Colon (tissue), 2 donors: ENCODE measurements at regions not wholly inside any gene's neighbourhood (a gene's known extent, or its start where the extent isn't known, plus 50 kb on each side); places are given as distances from the start of the nearest gene placed in this dataset.

Experiments used
- FAIRE-seq: peaks from 2 replicates; lab custom pipeline; 2012; peaks lifted over from hg19 to GRCh38; lab: Jason Lieb, UNC
- donor health status: control.
- donor health status: control.

- FAIRE-seq, result no peak
Observed at GRCh38 chr10:20726381-20726780, 170.7 kb downstream of the NEBL start.

DNA sequence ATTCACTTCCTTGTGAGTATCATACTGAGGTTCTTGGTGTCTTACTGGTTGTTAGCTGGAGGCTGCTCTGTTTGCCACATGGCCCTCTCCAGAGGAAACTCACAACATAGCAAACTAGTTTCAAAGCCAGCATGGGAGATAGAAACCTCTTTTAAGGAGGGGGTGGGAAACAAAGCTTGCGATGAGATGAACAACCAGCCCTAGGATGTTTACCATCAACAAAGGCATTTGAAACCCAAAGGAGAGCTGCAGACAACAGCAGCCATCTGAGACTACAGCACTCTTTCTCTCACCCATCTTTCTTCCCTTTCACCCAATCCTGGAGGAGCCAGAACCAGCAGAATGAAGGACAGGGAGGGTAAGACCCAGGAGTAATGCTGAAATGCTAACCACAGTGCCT lies 182.1 kb downstream of the NEBL start:
- FAIRE-seq, result no peak

GRCh38 chr10:20714518-20714917 lies 182.6 kb downstream of the NEBL start:
- FAIRE-seq, result no peak

- no peak for FAIRE-seq
Observed at GRCh38 chr10:20713420-20713819, 183.7 kb downstream of the NEBL start.

GRCh38 chr10:20712774-20713173 lies 184.3 kb downstream of the NEBL start:
- no peak for FAIRE-seq

DNA sequence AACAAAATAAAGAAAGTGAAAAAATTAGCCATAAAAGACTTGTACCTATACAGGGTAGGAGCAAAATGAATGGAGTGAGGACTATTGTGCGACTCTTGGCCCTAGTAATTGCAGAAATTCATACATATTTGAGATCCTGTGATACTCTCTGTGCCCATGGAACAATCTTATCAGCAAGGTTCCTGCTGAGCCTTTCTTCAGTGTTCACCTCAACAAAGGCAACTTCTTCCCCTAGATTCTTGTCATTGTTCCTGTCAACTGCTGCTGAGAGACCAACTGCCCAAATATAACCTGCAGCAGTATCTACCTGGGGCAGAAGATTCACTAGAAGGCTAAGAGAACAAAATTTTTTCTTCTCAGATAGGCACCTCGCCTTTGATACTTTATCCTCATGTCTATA lies 187.4 kb downstream of the NEBL start:
- no peak for FAIRE-seq

- no peak for FAIRE-seq
Observed at GRCh38 chr10:20708305-20708704, 188.8 kb downstream of the NEBL start.

GRCh38 chr10:20707251-20707650 lies 189.9 kb downstream of the NEBL start:
- FAIRE-seq, result no peak

GRCh38 chr10:20698837-20699236 lies 198.3 kb downstream of the NEBL start:
- FAIRE-seq, result no peak

GRCh38 chr10:20694296-20694695 lies 202.8 kb downstream of the NEBL start:
- FAIRE-seq, result no peak

DNA sequence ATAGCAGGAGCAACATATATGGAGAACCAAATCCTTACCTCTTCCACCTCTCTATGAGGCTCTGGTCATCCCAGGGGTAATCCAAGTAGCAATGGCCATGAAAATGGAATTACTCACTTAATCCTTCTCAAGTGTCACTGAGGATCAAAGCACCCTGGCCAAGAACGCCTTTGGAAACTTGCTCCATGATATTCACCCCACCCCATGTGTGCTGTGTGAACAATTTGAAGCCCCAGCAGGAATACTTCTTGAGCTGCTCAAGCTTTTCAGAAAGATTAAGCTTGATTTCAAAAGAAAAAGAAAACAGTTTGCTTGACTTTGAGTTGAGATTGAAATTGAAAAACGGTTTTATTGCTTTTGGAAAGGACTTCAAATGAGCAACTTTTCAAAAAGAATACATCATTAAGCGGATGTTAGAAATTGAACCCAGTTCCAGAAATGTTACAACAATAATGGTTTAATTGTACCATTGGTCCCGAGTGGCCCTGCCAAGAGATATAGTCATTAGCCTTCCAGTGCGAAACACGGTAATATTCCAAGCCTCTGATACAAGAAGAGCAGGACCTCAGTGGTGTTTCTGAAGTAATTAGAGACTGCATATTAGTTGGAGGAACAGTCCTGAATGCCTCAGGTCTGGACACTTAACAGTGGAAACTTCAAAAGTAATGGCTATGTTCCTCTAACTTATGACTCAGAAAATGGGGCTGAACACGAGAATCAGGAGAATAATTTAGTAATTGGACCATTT lies 208.1 kb downstream of the NEBL start:
- no peak for FAIRE-seq

GRCh38 chr10:20686015-20686635 lies 211.0 kb downstream of the NEBL start:
- FAIRE-seq, result no peak

DNA sequence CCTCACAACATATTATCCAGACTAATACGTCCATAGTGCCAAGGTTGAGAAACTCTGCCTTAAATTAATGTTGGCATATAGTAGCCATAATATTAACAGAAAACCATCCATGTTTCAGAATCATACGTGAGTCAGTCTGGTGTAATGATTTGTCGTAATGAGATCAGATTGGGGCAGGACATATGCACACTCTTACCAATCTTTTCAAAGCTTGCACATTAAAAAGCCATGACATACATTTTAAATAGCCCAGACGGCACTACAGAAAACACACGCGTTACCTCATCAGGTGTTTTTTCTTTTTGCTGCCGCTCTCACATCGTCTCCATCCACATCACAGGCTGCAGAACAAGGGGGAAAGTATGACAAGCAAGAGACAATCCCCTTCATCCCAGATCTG lies 211.6 kb downstream of the NEBL start:
- FAIRE-seq, result no peak

GRCh38 chr10:20683345-20683744 lies 213.8 kb downstream of the NEBL start:
- FAIRE-seq, result no peak

- no peak for FAIRE-seq
Observed at GRCh38 chr10:20682782-20683181, 214.3 kb downstream of the NEBL start.

DNA sequence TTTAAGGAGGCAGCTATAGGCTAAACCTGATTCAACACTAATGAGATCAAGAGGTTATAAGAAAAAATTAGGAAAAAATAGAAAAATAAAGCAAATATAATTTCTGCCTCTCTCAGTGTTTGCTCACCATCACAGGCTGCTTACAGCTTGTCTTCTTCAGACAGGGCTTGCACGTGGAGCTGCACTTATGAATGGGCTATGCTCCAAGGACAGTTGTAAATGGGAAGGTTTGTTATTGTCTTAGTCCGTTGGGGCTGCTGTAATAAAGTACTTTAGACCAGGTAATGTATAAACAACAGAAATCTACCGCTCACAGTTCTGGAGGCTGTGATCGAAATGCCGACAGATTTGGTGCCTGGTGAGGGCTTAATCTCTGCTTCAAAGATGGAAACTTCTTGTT lies 219.8 kb downstream of the NEBL start:
- no peak for FAIRE-seq

DNA sequence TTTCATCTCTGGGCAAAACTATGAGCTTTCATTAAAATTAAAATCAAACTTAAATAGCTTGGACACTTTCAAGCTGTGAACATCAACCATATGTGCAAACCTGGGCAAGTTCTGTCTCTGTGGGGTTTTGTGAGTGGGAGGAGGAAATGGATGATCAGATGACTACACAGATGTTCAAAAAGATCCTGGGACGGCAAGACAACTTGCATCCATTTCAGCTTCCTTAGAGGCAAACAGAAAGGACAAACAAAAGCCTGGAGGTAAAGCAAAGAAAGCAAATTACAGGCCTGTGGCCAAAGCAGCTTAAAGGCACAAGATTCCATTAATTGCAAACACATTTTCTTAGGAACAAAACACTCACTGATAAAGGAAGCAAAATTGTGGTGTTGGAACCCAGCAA lies 222.2 kb downstream of the NEBL start:
- FAIRE-seq, result no peak

- no peak for FAIRE-seq
Observed at GRCh38 chr10:20673175-20673574, 223.9 kb downstream of the NEBL start.

- FAIRE-seq, result no peak
Observed at GRCh38 chr10:20672741-20673140, 224.4 kb downstream of the NEBL start.

- FAIRE-seq, result no peak
Observed at GRCh38 chr10:20670579-20670978, 226.5 kb downstream of the NEBL start.

DNA sequence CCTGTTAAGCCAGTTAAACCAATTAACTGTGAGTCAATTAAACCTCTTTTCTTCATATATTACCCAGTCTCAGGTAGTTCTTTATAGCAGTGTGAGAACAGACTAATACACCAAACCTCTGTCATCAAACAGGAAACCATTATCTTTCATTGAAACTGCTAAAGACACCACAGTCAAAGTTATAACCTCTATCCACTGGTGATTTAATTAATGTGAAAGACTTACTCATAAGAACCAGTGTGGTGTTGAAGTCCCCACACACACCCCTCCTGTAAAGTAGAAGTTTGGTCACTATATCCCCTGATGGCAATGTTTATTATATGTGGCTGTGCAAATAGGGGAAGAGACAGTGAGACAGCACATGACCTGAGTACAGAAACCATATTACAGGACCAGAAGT lies 228.1 kb downstream of the NEBL start:
- no peak for FAIRE-seq

DNA sequence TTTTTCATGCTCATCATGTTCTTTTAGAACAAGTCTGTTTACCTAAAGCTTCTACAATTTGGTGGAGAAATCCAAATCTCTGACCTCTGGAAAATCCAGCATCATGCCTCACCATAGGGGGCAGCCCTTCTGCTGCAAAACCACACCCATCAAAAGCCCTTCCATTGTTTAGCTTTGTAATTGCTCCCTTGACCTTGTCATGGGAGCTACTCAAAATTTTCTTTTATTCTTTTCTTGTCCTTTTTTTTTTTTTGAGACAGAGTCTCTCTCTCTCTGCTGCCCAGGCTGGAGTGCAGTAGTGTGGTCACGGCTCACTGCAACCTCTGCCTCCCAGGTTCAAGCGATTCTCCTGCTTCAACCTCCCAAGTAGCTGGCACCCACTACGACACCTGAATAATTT lies 234.4 kb downstream of the NEBL start:
- FAIRE-seq, result no peak

- FAIRE-seq, result no peak
Observed at GRCh38 chr10:20659225-20659624, 237.9 kb downstream of the NEBL start.

DNA sequence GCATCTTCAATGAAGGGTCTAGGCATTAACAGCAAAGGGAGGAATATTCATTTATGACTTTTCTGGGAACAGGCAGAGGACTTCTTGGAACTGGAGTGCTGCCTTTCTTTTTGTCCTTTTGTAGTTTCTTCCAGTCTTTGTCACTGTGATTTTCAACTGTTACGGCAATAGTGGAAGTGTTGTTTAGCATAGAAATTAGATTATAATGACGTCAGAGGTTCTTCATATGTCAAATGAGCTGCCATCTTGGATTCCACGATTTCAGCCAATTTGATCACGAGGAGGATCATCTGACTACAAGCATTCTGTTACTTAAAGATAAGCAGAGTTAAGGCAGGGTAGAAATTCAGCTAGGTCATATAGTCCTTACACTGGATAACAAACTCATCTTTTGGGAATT lies 239.0 kb downstream of the NEBL start:
- FAIRE-seq, result no peak
